ENCODE measurements at regions not wholly inside any gene's neighbourhood (a gene's known extent, or its start where the extent isn't known, plus 50 kb on each side); places are given as distances from the start of the nearest gene placed in this dataset.

DNA sequence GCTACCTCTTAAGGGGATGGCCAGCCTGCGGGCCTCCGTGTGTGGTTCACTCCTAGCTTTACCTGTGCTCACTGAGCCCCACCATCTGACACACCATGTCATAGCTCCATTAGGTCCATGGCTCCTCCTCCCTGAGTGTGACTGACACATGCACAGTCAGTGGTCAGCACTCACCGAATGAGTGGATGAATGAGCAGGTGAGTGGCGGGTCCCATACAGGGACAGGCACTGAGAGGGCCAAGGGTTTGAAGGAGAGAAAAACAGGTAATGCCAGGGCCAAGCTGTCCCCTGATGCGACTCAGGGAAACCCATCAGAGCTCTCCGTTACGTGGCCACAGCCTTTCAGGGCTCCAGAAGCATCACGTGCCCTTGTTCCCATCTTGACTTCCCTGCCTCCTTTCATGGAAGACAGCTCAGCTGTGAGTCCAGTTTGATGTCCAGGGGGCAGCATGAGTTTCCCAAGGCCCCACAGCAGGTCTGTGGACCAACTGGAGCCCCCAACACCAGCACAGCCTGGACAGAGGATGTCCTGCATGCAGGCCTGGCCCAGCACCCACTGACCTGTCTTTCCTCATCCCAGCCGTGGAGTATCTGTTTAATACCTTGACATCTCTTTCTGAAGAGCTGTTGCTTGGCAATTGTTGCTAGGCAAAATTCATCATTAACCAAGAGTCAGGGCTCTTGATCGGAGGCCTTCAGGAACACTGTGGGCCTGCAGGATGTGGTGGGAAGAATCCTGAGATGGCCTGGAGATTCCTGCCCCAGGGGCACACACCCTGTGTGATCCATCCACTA lies 84.4 kb downstream of the PLXNA1 start:
- Histone ChIP-seq H3K4me1 (no peaks in the 10 kb centered on the region), H3K27ac (no peak overlapping the region), H3K9me3 (no peaks in the 10 kb centered on the region), H3K4me2 (no peak overlapping the region), H3K4me3 (no peak overlapping the region)
- FAIRE-seq (no peak), DNase-seq (ENCODE audit: low read depth in 1 of 2, low spot score in 1 of 2) (no peak), ATAC-seq (no peak)
- CTCF ChIA-PET = no interaction called here
- TF ChIP-seq CEBPB (IDR thresholded peaks at IDR 0.05) (no peak), TP53 (CRISPR knock-in tag; IDR thresholded peaks at IDR 0.05) (no peak), MYC (IDR thresholded peaks at IDR 0.05; ENCODE audit: borderline replicate concordance, low read length) (no peak), NPAS2 (CRISPR knock-in tag; IDR thresholded peaks at IDR 0.05; ENCODE audit: borderline replicate concordance) (no peak)
- TF ChIP-seq, protein P1, sequence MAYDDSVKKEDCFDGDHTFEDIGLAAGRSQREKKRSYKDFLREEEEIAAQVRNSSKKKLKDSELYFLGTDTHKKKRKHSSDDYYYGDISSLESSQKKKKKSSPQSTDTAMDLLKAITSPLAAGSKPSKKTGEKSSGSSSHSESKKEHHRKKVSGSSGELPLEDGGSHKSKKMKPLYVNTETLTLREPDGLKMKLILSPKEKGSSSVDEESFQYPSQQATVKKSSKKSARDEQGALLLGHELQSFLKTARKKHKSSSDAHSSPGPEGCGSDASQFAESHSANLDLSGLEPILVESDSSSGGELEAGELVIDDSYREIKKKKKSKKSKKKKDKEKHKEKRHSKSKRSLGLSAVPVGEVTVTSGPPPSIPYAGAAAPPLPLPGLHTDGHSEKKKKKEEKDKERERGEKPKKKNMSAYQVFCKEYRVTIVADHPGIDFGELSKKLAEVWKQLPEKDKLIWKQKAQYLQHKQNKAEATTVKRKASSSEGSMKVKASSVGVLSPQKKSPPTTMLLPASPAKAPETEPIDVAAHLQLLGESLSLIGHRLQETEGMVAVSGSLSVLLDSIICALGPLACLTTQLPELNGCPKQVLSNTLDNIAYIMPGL (CRISPR knock-in tag; IDR thresholded peaks at IDR 0.05; ENCODE audit: borderline replicate concordance) = no peak
- TF ChIP-seq, protein P2, sequence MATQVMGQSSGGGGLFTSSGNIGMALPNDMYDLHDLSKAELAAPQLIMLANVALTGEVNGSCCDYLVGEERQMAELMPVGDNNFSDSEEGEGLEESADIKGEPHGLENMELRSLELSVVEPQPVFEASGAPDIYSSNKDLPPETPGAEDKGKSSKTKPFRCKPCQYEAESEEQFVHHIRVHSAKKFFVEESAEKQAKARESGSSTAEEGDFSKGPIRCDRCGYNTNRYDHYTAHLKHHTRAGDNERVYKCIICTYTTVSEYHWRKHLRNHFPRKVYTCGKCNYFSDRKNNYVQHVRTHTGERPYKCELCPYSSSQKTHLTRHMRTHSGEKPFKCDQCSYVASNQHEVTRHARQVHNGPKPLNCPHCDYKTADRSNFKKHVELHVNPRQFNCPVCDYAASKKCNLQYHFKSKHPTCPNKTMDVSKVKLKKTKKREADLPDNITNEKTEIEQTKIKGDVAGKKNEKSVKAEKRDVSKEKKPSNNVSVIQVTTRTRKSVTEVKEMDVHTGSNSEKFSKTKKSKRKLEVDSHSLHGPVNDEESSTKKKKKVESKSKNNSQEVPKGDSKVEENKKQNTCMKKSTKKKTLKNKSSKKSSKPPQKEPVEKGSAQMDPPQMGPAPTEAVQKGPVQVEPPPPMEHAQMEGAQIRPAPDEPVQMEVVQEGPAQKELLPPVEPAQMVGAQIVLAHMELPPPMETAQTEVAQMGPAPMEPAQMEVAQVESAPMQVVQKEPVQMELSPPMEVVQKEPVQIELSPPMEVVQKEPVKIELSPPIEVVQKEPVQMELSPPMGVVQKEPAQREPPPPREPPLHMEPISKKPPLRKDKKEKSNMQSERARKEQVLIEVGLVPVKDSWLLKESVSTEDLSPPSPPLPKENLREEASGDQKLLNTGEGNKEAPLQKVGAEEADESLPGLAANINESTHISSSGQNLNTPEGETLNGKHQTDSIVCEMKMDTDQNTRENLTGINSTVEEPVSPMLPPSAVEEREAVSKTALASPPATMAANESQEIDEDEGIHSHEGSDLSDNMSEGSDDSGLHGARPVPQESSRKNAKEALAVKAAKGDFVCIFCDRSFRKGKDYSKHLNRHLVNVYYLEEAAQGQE (IDR thresholded peaks at IDR 0.05) = no peak
- WGBS (ENCODE audit: missing lambda C conversion rate) = 72% methylated on average over 7 of the region's 10 CpGs
- POLR2A ChIA-PET = no interaction called here

- H3K27ac ChIP-seq = no peak overlapping the region
- no peaks in the 10 kb centered on the region for H3K9me3 ChIP-seq
- no peak for DNase-seq (ENCODE audit: low read depth in 1 of 2, low spot score in 1 of 2)
- ChIA-PET POLR2A (no interaction called here), CTCF (no interaction called here)
- 64% methylated on average over 7 of the region's 15 CpGs for WGBS (ENCODE audit: missing lambda C conversion rate)
- TF ChIP-seq MYC (IDR thresholded peaks at IDR 0.05; ENCODE audit: borderline replicate concordance, low read length) = no peak
- no peak overlapping the region for H3K4me3 ChIP-seq
- no peak for FAIRE-seq
- H3K4me2 ChIP-seq = no peak overlapping the region
- H3K4me1 ChIP-seq = no peaks in the 10 kb centered on the region
- ATAC-seq = no peak
Observed at GRCh38 chr3:127068111-127068810, 85.3 kb downstream of the PLXNA1 start.

- ATAC-seq (no peak), DNase-seq (ENCODE audit: low read depth in 1 of 2, low spot score in 1 of 2) (no peak), FAIRE-seq (no peak)
- POLR2A ChIA-PET = no interaction called here
- no peak for TF ChIP-seq TFCP2L1 (CRISPR knock-in tag; IDR thresholded peaks at IDR 0.05)
- TF ChIP-seq CBX8 (IDR thresholded peaks at IDR 0.05) = no peak
- TF ChIP-seq, protein P3, sequence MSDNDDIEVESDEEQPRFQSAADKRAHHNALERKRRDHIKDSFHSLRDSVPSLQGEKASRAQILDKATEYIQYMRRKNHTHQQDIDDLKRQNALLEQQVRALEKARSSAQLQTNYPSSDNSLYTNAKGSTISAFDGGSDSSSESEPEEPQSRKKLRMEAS (IDR thresholded peaks at IDR 0.05) = no peak
- no peak for TF ChIP-seq EP300 (IDR thresholded peaks at IDR 0.05)
- no peak for TF ChIP-seq FOSB (CRISPR knock-in tag; IDR thresholded peaks at IDR 0.05)
- TF ChIP-seq GATA3 (IDR thresholded peaks at IDR 0.05; ENCODE audit: borderline replicate concordance) = no peak
- TF ChIP-seq, protein P4, sequence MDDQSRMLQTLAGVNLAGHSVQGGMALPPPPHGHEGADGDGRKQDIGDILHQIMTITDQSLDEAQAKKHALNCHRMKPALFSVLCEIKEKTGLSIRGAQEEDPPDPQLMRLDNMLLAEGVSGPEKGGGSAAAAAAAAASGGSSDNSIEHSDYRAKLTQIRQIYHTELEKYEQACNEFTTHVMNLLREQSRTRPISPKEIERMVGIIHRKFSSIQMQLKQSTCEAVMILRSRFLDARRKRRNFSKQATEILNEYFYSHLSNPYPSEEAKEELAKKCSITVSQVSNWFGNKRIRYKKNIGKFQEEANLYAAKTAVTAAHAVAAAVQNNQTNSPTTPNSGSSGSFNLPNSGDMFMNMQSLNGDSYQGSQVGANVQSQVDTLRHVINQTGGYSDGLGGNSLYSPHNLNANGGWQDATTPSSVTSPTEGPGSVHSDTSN (IDR thresholded peaks at IDR 0.05) = no peak
- TF ChIP-seq HES2 (IDR thresholded peaks at IDR 0.05) = no peak
- TF ChIP-seq MAZ (IDR thresholded peaks at IDR 0.05; ENCODE audit: borderline replicate concordance, low read depth, low read length) = no peak
- 94% methylated on average over 4 of the region's 9 CpGs for WGBS (ENCODE audit: missing lambda C conversion rate)
- H3K4me3 ChIP-seq = no peak overlapping the region
- H3K9me3 ChIP-seq = no peaks in the 10 kb centered on the region
- H3K4me1 ChIP-seq = no peaks in the 10 kb centered on the region
- H3K4me2 ChIP-seq = no peak overlapping the region
- CTCF ChIA-PET = no interaction called here
- no peak overlapping the region for H3K27ac ChIP-seq
Observed at GRCh38 chr3:127068871-127069270, 86.0 kb downstream of the PLXNA1 start.

Data from A549 (cell line).